ENCODE measurements at regions not wholly inside any gene's neighbourhood (a gene's known extent, or its start where the extent isn't known, plus 50 kb on each side); places are given as distances from the start of the nearest gene placed in this dataset.

GRCh38 chr13:105184201-105184600 lies 1351.3 kb downstream of the EFNB2 start:
- TF ChIP-seq POLR2A (IDR thresholded peaks at IDR 0.05) (no peak), EP300 (IDR thresholded peaks at IDR 0.05) (no peak), CTCF (IDR thresholded peaks at IDR 0.05) (no peak), POLR2AphosphoS5 (IDR thresholded peaks at IDR 0.05) (no peak)
